Calu3 (cell line): ENCODE measurements at regions not wholly inside any gene's neighbourhood (a gene's known extent, or its start where the extent isn't known, plus 50 kb on each side); places are given as distances from the start of the nearest gene placed in this dataset.

Experiments used
- BruUV-seq: library from RNA; stranded (reverse); fragments of 400-500 nt; replicated peaks from 2 replicates; lab custom pipeline; 2021; lab: Mats Ljungman, UMichigan
- CTCF ChIA-PET: fragments of 300-600 bp; sonication (Branson Sonifier 250); formaldehyde crosslinking; loops from one replicate; lab custom pipeline; 2022; ENCODE audit warnings: antibody characterized with exemption; lab: Charles Lee
- DNase-seq: peaks from one replicate; pipeline ENCODE4 v3.0.0; 2022
- H3K27ac Mint-ChIP-seq: one replicate; pipeline ENCODE4 v1.8.0; 2022; ENCODE audit warnings: mixed read lengths; ENCODE audit not compliant: unreplicated experiment
- H3K27me3 Mint-ChIP-seq: one replicate; pipeline ENCODE4 v1.8.0; 2022; ENCODE audit warnings: mixed read lengths; ENCODE audit not compliant: unreplicated experiment
- H3K36me3 Mint-ChIP-seq: one replicate; pipeline ENCODE4 v1.8.0; 2022; ENCODE audit warnings: mild to moderate bottlenecking, moderate library complexity, mixed read lengths; ENCODE audit not compliant: insufficient read depth, unreplicated experiment
- H3K4me1 Mint-ChIP-seq: one replicate; pipeline ENCODE4 v1.8.0; 2022; ENCODE audit warnings: mild to moderate bottlenecking, low read depth, mixed read lengths; ENCODE audit not compliant: unreplicated experiment
- H3K4me3 Mint-ChIP-seq: one replicate; pipeline ENCODE4 v1.8.0; 2022; ENCODE audit warnings: mild to moderate bottlenecking, low read depth, moderate library complexity, mixed read lengths; ENCODE audit not compliant: unreplicated experiment
- H3K9me3 Mint-ChIP-seq: one replicate; pipeline ENCODE4 v1.8.0; 2022; ENCODE audit warnings: low read depth, mixed read lengths; ENCODE audit not compliant: unreplicated experiment
- CTCF ChIP-seq: fragments of 200-600 bp; IDR thresholded peaks from one replicate; pipeline ENCODE4 v1.8.0; 2022; ENCODE audit warnings: antibody characterized with exemption; ENCODE audit not compliant: unreplicated experiment
- intact Hi-C: fragments of 100-400 bp; cut with micrococcal nuclease; formaldehyde crosslinking; loops from one replicate; pipeline ENCODE4 v1.10.0; 2022; ENCODE audit not compliant: unreplicated experiment

DNA sequence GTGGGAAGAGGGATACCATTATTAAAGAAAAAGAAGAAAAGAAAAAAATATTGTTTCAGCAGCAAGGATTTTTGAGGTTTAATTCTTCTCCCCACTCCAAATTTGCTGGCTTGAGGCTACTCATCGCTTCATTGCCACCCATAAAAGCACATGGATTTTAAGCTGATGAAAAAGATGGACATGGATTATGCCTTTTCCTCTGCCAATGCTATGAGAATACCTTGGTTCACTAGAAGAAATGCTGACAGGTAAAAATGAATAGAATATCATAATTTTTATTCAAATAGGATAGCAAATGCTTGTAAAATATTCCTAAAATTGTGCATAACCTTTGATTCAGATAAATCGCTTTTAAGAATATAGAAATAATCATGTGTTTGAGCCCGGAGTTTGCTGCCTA is 289.7 kb upstream of the DPYD start:
- peaks cover 4% of the 10 kb centered on the region for H3K9me3 Mint-ChIP-seq
- peak overlapping the region; percentile 75 for H3K27ac Mint-ChIP-seq
- H3K4me1 Mint-ChIP-seq, result peaks cover 26% of the 10 kb centered on the region
- TF ChIP-seq CTCF, result no peak
- peak overlapping the region; percentile 52 for H3K4me3 Mint-ChIP-seq
- no peaks in the 10 kb centered on the region for H3K27me3 Mint-ChIP-seq
- CTCF ChIA-PET, result interaction anchor here (0.7 kb wide), 4 partner anchors 13 to 1668 kb away, joined by 3 to 6 read pairs (median 4); no protein-coding TSS in a partner anchor
- intact Hi-C loops, result loop anchor here (1.0 kb wide), 1 partner anchor 113 kb away; no protein-coding TSS in a partner anchor
- no peak for DNase-seq
- TSS peak; percentile 91 for BruUV-seq
- no peaks in the 10 kb centered on the region for H3K36me3 Mint-ChIP-seq

DNA sequence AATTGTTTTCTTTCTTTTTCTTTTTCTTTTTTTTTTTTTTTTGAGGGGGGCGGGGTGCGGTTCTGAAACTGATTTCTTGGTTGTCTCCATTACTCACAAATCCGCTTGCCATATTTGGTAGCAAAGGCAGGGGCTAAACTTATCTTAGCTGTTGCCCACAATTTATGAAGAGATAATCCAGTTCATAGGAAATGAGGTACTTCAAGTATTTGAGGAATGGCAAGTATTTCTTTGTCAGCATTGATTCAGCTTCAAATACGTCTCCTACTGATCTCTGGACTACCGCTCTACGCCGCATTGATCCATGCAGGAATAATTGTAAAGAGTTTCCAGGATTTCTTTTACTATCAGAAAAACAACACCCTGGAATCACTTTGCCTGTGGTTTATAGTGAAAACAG is 289.2 kb upstream of the DPYD start:
- intact Hi-C loops, result loop anchor here (1.0 kb wide), 1 partner anchor 113 kb away; no protein-coding TSS in a partner anchor
- peaks cover 4% of the 10 kb centered on the region for H3K9me3 Mint-ChIP-seq
- DNase-seq, result peak; percentile 15

GRCh38 chr1:98205291-98206017 is 284.6 kb upstream of the DPYD start:
- intact Hi-C loops, result no loop called here
- Mint-ChIP-seq H3K27me3 (no peaks in the 10 kb centered on the region), H3K4me1 (peaks cover 15% of the 10 kb centered on the region), H3K27ac (no peak overlapping the region), H3K36me3 (no peaks in the 10 kb centered on the region), H3K4me3 (no peak overlapping the region), H3K9me3 (peaks cover 4% of the 10 kb centered on the region)
- TF ChIP-seq CTCF, result no peak
- no TSS peak for BruUV-seq
- no peak for DNase-seq
- CTCF ChIA-PET, result no interaction called here

More for the DNA sequence above, 289.2 kb upstream of the DPYD start:
- peaks cover 26% of the 10 kb centered on the region for H3K4me1 Mint-ChIP-seq
- no peaks in the 10 kb centered on the region for H3K27me3 Mint-ChIP-seq
- no peaks in the 10 kb centered on the region for H3K36me3 Mint-ChIP-seq
- peak overlapping the region; percentile 52 for H3K4me3 Mint-ChIP-seq
- CTCF ChIA-PET, result interaction anchor here (0.7 kb wide), 4 partner anchors 13 to 1667 kb away, joined by 3 to 6 read pairs (median 4); no protein-coding TSS in a partner anchor
- H3K27ac Mint-ChIP-seq, result peak overlapping the region; percentile 75
- BruUV-seq, result no TSS peak
- TF ChIP-seq CTCF, result no peak

DNA sequence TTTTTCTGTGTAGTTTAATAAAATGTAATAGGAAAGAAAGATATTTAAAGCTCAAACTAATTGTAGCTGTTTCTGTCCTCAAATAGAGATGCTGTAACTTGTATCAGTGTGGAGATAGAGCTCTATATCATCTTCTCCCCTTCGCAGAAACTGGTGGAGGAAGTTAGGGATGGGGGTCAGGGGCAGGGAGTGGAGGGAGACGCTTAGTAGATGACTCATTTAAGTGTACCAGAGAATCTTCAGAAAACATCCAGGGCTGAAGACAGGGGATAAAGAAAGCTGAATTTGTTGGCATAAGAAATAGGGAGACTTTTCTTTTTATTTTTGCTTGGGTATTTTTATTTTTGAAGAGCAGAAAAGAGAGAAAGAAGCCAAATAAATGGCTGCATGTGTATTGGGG is 282.6 kb upstream of the DPYD start:
- H3K27ac Mint-ChIP-seq, result no peak overlapping the region
- no peak for DNase-seq
- no peaks in the 10 kb centered on the region for H3K36me3 Mint-ChIP-seq
- no peaks in the 10 kb centered on the region for H3K27me3 Mint-ChIP-seq
- CTCF ChIA-PET, result no interaction called here
- no TSS peak for BruUV-seq
- no peak for TF ChIP-seq CTCF
- no peak overlapping the region for H3K4me3 Mint-ChIP-seq
- intact Hi-C loops, result no loop called here
- H3K9me3 Mint-ChIP-seq, result peaks cover 4% of the 10 kb centered on the region
- H3K4me1 Mint-ChIP-seq, result no peaks in the 10 kb centered on the region
